HG03066 (cell line): ENCODE measurements at regions not wholly inside any gene's neighbourhood (a gene's known extent, or its start where the extent isn't known, plus 50 kb on each side); places are given as distances from the start of the nearest gene placed in this dataset.
"Not testable (repeated sequence)": the region's sequence is repeated elsewhere in the genome, so short reads cannot be mapped to it uniquely, and the experiment has no call there.

Source experiments
- ATAC-seq: cut with Tn5 transposase; IDR thresholded peaks from one replicate; pipeline ENCODE4 v1.9.1; 2021; ENCODE audit warnings: low read depth; ENCODE audit not compliant: unreplicated experiment

DNA sequence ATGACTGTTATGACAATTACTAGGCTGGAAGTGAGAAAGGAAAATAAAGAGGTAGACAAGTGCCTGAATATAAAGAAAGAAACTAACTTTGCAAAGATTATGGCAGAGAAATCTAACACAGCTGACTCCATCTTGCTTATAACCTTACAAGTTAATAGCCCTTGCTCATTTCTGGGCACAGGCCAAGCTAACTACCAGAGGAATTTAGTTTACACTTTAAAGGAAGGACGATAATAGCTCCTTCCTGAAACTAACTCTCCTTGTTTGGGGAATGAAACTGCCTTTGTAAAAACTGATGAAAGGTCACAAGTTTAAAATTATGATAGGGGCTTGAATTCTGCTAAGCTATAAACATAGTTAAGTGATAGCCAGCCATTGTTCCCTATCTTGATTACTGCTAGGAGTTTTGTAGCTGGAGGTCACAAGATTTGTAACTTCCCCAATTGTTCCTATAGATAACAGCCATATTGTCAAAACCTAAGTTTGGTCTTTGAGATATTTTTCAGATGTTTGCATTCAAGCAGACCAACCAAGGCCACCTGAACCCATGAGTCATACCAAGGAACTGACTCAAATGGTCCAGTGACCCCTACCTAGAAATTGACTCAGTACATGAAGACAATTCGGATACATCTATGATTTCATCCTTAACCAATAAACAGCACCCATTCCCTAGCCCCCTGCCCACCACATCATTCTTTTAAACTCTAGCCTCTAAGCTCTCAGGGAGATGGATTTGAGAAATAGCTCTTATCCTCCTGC, 209.2 kb upstream of the LRATD1 start:
- no peak for ATAC-seq

DNA sequence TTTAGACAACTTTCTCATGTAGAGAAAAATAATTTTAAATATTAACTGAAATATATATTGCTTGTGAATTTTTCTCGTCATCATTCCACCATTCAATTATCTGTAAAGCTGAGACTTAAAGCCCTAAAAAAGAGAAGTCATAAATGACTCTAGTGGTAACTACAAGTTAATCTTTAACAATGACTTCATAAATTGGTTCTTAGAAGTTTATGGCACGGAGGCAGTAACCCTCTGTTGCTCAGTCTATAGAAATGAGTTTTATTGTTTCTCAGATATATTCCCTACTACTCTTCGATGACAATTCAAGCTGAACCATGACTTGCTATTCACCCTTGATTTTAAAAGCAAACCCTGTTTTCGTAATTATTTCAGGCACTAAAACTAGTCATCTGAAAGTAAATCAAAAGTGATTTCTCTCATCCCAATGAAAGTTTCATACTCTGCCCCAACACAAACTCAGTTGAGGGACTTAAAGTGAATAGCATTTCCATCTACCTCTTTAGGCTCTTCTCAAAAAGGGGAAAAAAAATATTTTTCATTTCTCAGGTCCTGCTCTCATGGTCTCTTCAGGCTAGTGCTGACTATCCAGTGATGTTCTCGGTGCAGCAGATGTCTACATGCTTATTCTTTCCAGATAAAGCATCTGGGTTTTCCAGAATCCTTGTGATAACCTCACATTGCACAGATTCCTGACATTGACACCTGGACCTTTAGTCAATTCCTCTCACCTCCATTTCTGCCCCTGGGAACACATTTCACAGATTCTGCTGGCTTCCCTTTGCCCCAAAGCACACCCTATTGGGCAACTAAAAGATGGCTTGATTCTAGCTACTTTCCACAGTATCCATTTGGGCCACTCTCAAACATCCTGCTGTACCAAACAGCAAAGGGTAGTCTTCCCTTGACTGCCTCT, 207.8 kb upstream of the LRATD1 start:
- ATAC-seq, result peak; percentile 48

DNA sequence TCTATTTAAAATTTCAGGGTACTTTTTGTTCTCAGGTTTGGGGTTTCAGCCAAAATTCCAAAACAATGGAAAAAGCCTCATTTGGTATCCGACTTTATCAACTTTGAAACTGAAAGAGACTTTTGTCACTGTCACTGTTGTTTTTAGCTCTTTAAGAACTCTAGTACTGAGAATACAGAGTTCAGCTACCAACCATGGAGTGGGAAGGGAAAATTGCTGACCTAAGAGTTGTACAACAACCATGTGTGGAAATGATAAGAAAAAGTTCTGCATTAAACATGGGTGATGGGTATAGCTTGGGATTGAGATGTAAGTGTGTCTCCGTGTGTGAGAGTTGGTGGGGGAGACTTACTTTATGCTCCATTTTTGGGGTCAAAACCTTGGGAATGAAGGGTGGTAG, 206.6 kb upstream of the LRATD1 start:
- no peak for ATAC-seq

DNA sequence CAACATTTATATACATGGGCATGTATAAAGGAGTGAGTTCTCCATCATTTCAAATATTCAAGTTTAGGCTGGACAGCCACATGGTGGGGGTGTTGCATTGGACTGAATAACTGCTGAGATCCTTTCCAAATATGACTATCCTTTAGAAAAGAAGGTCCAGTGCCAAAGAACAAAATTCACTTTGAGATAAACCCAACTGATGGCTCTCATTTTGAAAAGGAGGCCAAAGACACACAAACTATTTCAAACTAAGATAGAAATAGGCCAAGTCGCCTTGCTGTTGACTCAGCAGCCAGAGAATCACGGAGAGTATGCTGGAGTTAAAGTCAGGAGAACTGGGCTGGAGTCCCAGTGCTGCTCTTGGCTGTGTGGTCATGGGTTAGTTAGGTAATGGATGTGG, 204.5 kb upstream of the LRATD1 start:
- no peak for ATAC-seq

DNA sequence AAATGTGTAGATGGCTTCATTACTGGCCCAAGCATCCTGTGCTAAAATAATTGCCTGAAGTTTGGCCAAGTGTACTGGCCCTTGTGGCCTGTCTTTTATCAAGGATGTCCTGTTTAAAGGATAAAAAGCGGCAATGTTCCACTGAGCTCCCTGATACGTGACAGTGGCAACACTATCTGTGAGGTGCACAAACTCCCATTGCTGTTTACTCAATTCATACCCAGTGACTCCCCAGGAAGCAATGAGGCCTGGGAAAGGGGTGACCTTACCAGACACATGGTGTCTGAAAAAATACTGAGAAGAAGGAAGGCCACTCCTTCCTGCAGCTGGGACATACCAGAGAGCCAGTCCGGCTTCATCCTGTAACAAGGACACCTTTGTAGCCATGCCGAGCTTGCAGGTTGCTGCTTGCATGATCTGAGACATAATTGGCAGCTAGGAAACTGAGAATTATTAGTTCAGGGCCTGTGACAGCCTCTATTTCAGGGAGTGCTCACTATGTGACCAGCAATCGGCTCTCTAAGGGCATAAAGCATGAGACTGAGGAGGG, 198.5 kb upstream of the LRATD1 start:
- no peak for ATAC-seq

DNA sequence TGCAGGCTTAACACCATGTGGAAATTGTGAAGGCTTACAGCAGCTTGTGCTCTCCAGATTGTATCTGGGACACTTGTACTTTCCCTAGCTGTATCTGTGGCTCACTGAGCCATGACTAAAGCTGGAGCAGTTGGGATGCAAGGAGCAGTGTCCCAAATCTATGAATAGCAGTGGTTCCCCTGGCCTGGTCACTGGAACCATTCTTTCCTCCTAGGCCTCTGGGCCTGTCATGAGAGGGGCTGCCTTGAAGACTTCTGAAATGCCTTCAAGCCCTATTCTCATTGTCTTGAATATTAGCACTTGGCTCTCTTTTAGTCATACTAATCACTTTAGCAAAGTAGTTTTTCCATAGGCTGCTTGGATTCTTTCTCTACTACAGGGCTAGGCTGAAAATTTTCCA, 186.8 kb upstream of the LRATD1 start:
- ATAC-seq, result no peak

DNA sequence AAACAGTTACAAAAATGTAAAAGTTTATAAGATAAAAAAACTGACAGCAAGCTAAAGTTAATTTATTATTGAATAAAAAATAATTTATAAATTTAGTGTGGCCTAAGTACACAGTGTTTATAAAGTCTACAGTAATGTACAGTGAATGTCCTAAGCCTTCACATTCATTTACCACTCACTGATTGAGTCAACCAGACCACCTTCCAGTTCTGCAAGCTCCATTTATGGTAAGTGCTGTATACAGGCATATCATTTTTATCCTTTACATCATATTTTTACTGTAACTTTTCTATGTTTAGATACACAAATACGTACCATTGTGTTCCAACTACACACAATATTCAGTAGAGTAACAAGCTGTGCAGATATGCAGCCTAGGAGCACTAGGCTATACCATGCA, 184.2 kb upstream of the LRATD1 start:
- no peak for ATAC-seq

DNA sequence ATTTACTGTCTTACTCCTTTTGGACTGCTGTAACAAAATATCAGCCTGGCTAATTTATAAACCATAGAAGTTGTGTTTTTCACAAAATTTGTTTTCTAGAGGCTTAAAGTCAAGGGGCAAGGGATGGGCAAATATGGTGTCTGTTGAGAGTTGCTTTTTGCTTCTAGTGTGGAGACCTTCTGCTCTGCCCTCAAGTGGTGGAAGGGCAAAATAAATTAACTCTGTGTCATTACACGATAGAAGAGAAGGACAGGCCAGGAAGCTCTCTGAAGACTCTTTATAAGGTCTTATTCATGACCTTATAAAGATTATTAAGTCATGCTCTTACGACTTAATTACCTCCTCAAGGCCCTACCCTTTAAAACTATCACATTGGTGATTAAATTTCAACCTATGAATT, 181.2 kb upstream of the LRATD1 start:
- no peak for ATAC-seq

DNA sequence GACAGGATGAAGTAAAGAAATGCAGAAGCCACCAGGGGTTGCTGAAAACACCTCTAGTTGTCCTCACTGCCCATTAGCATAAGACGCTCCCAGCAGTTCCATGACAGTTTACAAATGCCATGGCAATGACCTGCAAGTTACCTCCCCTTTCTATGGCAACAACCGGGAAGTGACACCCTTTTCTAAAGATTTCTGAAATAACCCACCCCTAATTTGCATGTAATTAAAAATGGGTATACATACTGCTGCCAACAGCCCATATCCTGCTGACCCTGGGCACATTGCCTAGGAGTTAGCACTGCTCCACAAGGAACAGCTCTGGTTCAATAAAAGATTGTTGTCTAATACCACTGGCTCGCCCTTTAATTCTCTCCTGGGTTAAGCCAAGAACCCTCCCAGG, 178.3 kb upstream of the LRATD1 start:
- no peak for ATAC-seq

DNA sequence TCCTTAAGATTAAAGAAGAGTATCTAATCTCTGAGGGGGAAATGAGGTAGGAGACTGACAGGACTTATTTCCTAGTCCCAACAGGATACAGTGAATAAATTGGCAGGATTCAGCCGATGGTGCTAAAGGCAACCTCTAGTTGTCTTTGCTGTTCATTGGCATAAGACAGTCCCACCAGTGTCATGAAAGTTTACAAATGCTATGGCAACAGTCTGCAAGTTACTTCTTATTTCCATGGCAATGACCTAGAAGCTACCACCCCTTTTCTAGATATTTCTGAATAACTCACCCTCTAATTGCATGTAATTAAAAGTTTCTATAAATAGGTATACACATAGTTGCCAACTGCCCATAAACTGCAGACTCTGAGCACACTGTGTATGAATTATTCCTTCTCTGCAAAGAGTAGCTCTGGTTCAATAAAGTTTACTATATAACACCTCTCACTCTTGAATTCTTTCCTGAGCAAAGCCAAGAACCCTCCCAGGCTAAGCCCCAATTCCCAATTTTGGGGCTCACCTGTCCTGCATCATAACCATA, 172.7 kb upstream of the LRATD1 start:
- no peak for ATAC-seq

DNA sequence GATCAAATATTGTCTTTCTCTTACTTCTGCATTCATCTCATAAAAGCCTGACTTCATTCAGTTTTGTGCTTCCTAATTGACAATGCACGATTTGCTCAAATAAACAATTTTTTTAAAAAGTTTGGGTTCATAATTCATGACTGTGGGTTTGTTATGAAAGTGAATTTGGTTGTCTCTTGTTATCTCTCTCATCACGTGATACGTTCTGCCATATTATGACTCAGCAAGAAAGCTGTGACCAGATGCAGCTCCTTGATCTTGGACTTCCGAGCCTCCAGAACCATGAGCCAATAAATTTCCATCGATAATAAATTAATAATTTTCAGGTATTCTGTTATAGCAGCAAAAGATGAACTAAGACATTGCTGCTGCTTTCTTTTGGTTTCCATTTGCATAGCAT, 156.5 kb upstream of the LRATD1 start:
- ATAC-seq, result no peak

DNA sequence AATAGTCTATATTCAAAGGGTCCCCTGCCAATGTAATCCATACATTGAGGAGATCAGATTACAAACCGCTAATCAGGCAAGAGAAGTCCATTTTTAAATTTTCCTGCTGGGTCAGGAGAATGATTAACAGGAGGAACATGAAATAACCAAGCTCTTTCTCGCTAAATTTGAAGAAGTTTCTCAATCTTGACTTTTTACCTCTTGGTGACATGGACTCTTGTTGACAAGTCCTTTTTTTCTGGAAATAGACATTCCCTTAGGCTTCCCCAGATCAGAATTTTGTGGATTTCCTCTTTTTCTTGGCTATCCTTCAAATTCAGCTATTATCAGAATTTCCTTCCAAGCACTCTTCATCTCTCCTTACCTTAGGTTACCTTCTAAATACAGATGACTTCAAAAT, 153.0 kb upstream of the LRATD1 start:
- ATAC-seq, result no peak

DNA sequence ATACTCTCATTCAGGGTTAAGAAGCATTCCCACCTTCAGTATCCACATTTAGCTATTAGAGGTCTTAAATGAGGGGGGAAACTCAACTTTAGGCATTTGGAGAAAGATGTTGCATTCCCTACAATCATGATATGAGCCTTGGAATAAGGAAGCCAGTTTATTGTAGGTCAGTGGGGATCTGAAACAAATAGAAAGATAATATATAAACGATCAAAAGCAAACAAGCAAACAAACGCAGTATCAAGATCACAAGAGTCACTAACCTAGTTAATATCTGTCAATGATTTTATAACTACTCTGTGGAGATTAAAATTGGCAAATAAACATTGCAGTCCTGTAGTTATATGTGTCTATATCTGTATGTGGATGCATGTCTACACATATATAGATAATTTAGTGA, 152.4 kb upstream of the LRATD1 start:
- ATAC-seq, result no peak

DNA sequence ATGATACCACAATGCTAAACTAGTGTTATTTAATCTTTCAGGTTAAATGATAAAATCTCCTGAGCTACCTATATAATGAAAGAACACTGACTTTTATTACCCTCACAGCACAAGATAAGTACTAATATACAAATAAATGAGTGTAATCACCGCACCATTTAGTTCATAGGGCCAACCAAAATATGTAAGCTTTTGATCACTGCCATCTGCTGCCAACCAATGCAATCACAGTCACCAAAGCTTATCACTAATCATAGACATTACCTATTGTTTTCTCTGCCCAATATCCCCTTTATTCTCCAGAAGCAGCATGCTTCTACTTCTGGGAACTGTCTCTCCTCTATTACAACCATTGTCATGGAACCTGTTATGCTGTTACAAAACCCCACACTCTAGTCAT, 151.6 kb upstream of the LRATD1 start:
- no peak for ATAC-seq

DNA sequence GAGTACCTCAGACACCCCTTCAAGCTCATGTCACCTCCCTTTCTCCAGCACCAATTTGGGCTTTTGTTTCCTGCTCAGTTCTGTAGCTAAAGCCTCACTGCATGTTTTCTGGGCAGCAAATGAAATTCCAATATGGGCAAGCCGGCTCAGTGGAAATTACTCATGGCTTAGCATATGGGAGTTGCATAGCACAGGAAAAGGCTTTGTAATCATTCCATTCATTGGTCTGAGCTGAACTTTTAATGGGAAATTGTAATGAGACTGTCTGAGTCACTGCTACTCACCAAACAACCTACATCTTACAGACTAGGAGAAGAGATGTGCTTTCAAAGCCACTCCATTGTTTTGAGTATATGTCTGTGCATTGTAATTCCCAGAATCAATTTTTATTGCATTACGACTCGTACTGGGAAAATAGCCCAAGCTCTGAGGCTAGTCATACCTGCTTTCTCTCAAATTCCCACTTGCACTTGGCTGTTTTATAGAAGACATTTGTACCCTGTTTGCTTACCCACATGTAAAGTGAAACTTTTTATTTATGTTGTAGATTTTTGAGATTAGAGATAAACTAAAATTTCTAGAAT, 139.5 kb upstream of the LRATD1 start:
- no peak for ATAC-seq

DNA sequence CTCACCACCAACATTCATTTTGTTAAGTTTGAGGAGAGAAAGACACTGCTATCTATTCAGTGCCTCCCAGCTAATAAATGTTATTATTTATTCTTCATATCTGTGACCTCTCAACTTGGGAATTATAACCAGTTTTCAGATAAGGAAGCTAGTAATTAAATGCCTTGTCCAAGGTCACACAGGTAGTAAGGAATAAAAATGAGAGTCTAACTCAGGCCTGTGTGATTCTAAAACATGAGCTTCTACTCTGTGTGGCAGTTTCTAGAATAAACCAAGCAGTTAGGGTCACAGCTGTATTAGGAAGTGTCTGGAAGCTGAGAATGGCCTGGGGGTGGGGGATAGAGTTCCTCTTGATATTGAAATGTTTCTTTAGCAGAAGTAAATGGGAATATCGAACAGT, 137.8 kb upstream of the LRATD1 start:
- no peak for ATAC-seq

DNA sequence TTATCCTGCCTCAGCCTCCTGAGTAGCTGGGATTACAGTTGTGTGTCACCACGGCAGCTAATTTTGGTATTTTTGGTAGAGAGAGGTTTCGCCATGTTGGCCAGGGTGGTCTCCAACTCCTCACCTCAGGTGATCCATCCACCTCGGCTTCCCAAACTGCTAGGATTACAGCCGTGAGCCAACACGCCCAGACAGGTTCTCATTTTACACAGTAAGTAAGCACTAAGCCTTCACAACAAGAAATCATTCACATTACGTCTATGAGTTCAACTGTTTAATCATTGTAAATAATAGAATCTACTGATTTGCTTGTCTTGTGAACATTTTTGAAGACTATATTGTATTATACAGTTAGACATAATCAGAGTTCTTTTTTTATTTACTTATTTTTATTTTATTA, 131.5 kb upstream of the LRATD1 start:
- no peak for ATAC-seq

DNA sequence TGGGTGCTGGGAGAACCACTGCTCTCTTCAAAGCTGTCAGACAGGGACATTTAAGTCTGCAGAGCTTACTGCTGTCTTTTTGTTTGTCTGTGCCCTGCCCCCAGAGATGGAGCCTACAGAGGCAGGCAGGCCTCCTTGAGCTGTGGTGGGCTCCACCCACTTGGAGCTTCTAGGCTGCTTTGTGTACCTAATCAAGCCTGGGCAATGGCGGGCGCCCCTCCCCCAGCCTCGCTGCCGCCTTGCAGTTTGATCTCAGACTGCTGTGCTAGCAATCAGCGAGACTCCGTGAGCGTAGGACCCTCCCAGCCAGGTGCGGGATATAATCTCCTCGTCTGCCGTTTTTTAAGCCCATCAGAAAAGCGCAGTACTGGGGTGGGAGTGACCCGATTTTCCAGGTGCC, 125.6 kb upstream of the LRATD1 start:
- not testable (repeated sequence) for ATAC-seq

DNA sequence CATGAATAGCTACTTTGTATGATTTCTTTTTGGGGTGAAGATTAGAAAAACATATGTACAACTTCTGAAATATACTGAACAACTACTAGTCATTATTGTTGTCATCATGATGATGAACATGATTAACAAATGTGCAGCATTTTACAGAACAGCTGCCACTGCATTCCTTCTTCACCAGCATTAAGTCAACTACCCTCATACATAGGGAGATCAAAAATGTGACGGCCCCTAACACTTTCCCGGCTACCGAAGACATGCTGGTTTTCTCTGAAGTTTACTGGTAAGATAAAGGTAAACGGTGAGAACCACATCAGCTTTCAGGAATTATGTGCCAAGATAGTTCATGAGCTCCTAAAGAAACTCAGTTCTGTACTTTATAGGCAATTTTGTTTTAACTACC, 121.0 kb upstream of the LRATD1 start:
- ATAC-seq, result no peak

DNA sequence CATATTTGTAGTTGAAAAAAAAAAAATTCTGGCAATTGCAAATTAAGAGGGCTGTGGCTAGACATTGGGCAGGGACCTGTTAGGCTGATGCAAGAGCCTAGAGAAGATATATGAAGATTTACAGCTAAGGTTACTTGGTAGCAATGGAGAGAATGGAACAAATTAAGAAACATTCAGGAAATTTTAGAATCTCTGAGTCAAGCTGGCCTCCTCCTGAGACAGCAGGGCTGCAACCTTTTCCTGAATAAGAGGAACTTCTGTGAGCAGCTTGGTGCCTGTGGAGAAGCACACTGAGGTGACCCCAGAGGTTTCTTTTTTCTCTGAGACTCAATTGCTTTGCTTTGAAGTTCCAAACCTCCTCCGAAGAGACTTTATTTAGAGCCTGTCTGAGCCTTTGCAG, 118.6 kb upstream of the LRATD1 start:
- no peak for ATAC-seq

DNA sequence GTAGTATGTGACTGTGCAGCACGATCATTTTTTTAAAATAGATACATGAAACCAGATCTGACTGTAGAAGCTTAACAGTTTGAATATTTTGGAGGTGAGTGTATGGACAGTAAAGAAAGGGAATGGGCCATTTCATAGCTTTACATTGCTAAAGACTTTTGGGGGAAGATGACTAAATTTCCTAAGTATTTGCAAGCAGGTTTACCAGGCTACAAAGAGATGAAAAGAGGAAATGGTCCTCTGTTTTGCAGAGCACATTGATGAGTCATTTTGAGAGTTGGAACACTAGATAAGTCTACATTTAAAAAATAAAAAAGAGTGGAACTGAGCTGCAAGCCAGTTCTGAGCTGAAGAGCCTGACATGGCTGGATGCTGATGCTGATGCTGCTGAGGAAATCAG, 115.7 kb upstream of the LRATD1 start:
- no peak for ATAC-seq
